Gastrocnemius medialis (tissue), 4 donors: ENCODE measurements at regions not wholly inside any gene's neighbourhood (a gene's known extent, or its start where the extent isn't known, plus 50 kb on each side); places are given as distances from the start of the nearest gene placed in this dataset.

Source experiments
- CTCF ChIP-seq, 5 experiments: fragments of 450-650 bp in 3 of 5; fragments of 200-600 bp in 2 of 5; sonication (generic) in 2 of 5; IDR thresholded peaks in 4 of 5; conservative IDR thresholded peaks in 1 of 5; 1 replicate in 4 of 5; 2 replicates in 1 of 5; pipeline ENCODE4 v1.5.1; 2016 to 2019; ENCODE audit warnings: antibody characterized with exemption in 5 of 5, mild to moderate bottlenecking in 3 of 5, moderate library complexity in 3 of 5
- POLR2A ChIP-seq, 2 donors: fragments of 450-650 bp; IDR thresholded peaks; one replicate each; pipeline ENCODE4 v1.6.1; 2017; ENCODE audit warnings: antibody characterized with exemption in 2 of 2, mild to moderate bottlenecking in 2 of 2, moderate library complexity in 2 of 2

- TF ChIP-seq CTCF (IDR thresholded peaks at IDR 0.05 in 4 of 5, conservative IDR thresholded peaks at IDR 0.05 in 1 of 5) (no peak), POLR2A (IDR thresholded peaks at IDR 0.05) (no peak)
These were observed 73.3 kb downstream of the IRX5 start for GRCh38 chr16:55003916-55004315.
